ENCODE measurements at regions not wholly inside any gene's neighbourhood (a gene's known extent, or its start where the extent isn't known, plus 50 kb on each side); places are given as distances from the start of the nearest gene placed in this dataset.

- TF ChIP-seq, protein P1, sequence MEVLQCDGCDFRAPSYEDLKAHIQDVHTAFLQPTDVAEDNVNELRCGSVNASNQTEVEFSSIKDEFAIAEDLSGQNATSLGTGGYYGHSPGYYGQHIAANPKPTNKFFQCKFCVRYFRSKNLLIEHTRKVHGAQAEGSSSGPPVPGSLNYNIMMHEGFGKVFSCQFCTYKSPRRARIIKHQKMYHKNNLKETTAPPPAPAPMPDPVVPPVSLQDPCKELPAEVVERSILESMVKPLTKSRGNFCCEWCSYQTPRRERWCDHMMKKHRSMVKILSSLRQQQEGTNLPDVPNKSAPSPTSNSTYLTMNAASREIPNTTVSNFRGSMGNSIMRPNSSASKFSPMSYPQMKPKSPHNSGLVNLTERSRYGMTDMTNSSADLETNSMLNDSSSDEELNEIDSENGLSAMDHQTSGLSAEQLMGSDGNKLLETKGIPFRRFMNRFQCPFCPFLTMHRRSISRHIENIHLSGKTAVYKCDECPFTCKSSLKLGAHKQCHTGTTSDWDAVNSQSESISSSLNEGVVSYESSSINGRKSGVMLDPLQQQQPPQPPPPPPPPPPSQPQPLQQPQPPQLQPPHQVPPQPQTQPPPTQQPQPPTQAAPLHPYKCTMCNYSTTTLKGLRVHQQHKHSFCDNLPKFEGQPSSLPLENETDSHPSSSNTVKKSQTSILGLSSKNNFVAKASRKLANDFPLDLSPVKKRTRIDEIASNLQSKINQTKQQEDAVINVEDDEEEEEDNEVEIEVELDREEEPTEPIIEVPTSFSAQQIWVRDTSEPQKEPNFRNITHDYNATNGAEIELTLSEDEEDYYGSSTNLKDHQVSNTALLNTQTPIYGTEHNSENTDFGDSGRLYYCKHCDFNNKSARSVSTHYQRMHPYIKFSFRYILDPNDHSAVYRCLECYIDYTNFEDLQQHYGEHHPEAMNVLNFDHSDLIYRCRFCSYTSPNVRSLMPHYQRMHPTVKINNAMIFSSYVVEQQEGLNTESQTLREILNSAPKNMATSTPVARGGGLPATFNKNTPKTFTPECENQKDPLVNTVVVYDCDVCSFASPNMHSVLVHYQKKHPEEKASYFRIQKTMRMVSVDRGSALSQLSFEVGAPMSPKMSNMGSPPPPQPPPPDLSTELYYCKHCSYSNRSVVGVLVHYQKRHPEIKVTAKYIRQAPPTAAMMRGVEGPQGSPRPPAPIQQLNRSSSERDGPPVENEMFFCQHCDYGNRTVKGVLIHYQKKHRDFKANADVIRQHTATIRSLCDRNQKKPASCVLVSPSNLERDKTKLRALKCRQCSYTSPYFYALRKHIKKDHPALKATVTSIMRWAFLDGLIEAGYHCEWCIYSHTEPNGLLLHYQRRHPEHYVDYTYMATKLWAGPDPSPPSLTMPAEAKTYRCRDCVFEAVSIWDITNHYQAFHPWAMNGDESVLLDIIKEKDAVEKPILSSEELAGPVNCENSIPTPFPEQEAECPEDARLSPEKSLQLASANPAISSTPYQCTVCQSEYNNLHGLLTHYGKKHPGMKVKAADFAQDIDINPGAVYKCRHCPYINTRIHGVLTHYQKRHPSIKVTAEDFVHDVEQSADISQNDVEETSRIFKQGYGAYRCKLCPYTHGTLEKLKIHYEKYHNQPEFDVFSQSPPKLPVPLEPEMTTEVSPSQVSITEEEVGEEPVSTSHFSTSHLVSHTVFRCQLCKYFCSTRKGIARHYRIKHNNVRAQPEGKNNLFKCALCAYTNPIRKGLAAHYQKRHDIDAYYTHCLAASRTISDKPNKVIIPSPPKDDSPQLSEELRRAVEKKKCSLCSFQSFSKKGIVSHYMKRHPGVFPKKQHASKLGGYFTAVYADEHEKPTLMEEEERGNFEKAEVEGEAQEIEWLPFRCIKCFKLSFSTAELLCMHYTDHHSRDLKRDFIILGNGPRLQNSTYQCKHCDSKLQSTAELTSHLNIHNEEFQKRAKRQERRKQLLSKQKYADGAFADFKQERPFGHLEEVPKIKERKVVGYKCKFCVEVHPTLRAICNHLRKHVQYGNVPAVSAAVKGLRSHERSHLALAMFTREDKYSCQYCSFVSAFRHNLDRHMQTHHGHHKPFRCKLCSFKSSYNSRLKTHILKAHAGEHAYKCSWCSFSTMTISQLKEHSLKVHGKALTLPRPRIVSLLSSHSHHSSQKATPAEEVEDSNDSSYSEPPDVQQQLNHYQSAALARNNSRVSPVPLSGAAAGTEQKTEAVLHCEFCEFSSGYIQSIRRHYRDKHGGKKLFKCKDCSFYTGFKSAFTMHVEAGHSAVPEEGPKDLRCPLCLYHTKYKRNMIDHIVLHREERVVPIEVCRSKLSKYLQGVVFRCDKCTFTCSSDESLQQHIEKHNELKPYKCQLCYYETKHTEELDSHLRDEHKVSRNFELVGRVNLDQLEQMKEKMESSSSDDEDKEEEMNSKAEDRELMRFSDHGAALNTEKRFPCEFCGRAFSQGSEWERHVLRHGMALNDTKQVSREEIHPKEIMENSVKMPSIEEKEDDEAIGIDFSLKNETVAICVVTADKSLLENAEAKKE (CRISPR knock-in tag; IDR thresholded peaks at IDR 0.05) = no peak
- TF ChIP-seq ZNF331 (CRISPR knock-in tag; IDR thresholded peaks at IDR 0.05; ENCODE audit: low read depth) (no peak), ETS1 (IDR thresholded peaks at IDR 0.05) (no peak)
These were observed 189.5 kb upstream of the SLC10A2 start (continued) for GRCh38 chr13:103255587-103256301.

- Histone ChIP-seq H3K4me1 (ENCODE audit: insufficient read depth) (no peaks in the 10 kb centered on the region), H4K20me1 (replicated peaks; ENCODE audit: insufficient read depth) (no peaks in the 10 kb centered on the region), H3K9me2 (ENCODE audit: insufficient read depth) (no peaks in the 10 kb centered on the region), H3K27me3 (ENCODE audit: insufficient read depth) (no peaks in the 10 kb centered on the region), H3K79me2 (replicated peaks; ENCODE audit: insufficient read depth) (no peaks in the 10 kb centered on the region), H3K4me3 (no peak overlapping the region), H2AFZ (no peak overlapping the region), H3K4me2 (no peak overlapping the region), H3K27ac (ENCODE audit: low read depth) (no peak overlapping the region), H3K36me3 (ENCODE audit: insufficient read depth) (no peaks in the 10 kb centered on the region), H3F3A (replicated peaks; ENCODE audit: low read depth) (no peaks in the 10 kb centered on the region)
- peaks cover 12% of the 10 kb centered on the region; the same call in 2 of the 3 replicates for H3K36me3 Mint-ChIP-seq (ENCODE audit: low read depth)
- no peak overlapping the region for H3K4me3 Mint-ChIP-seq
- peaks cover 2% of the 10 kb centered on the region for H3K27me3 Mint-ChIP-seq (ENCODE audit: insufficient read depth, low read depth, poor library complexity)
- no peaks in the 10 kb centered on the region for H3K4me1 Mint-ChIP-seq
- no peak overlapping the region for H3K27ac Mint-ChIP-seq
- ATAC-seq (no peak), DNase-seq (ENCODE audit: low spot score) (no peak)
- H3K9me3 Mint-ChIP-seq = peaks cover 14% of the 10 kb centered on the region
- TF ChIP-seq ZNF114 (CRISPR knock-in tag; IDR thresholded peaks at IDR 0.05) (no peak), STAT1 (IDR thresholded peaks at IDR 0.05; ENCODE audit: unreplicated experiment) (no peak), EZH2 (IDR thresholded peaks at IDR 0.05; ENCODE audit: low read depth, unreplicated experiment) (no peak), NANOG (IDR thresholded peaks at IDR 0.05; ENCODE audit: borderline replicate concordance) (no peak), POLR2AphosphoS5 (IDR thresholded peaks at IDR 0.05; ENCODE audit: low read depth) (no peak)
- TF ChIP-seq, protein P2, sequence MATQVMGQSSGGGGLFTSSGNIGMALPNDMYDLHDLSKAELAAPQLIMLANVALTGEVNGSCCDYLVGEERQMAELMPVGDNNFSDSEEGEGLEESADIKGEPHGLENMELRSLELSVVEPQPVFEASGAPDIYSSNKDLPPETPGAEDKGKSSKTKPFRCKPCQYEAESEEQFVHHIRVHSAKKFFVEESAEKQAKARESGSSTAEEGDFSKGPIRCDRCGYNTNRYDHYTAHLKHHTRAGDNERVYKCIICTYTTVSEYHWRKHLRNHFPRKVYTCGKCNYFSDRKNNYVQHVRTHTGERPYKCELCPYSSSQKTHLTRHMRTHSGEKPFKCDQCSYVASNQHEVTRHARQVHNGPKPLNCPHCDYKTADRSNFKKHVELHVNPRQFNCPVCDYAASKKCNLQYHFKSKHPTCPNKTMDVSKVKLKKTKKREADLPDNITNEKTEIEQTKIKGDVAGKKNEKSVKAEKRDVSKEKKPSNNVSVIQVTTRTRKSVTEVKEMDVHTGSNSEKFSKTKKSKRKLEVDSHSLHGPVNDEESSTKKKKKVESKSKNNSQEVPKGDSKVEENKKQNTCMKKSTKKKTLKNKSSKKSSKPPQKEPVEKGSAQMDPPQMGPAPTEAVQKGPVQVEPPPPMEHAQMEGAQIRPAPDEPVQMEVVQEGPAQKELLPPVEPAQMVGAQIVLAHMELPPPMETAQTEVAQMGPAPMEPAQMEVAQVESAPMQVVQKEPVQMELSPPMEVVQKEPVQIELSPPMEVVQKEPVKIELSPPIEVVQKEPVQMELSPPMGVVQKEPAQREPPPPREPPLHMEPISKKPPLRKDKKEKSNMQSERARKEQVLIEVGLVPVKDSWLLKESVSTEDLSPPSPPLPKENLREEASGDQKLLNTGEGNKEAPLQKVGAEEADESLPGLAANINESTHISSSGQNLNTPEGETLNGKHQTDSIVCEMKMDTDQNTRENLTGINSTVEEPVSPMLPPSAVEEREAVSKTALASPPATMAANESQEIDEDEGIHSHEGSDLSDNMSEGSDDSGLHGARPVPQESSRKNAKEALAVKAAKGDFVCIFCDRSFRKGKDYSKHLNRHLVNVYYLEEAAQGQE (IDR thresholded peaks at IDR 0.05; ENCODE audit: unreplicated experiment) = no peak
These were observed 183.9 kb upstream of the SLC10A2 start for GRCh38 chr13:103250071-103250470.

Data from GM23338 (cell line).